Upper lobe of left lung (tissue), 6 donors: ENCODE measurements at regions not wholly inside any gene's neighbourhood (a gene's known extent, or its start where the extent isn't known, plus 50 kb on each side); places are given as distances from the start of the nearest gene placed in this dataset.

ENCODE experiments used
- ATAC-seq, 2 donors: fragments of 200-7000 bp; cut with Tn5 transposase; one replicate each; pipeline ENCODE4 v1.9.1; 2022; ENCODE audit warnings: mild to moderate bottlenecking in 2 of 2, moderate library complexity in 2 of 2; ENCODE audit not compliant: low FRiP score in 2 of 2
- DNase-seq, 2 donors: peaks; one replicate each; pipeline ENCODE4 v3.0.0-alpha.2; 2019 to 2020
- H3K27ac ChIP-seq, 4 donors: fragments of 200-600 bp; sonication (generic); one replicate each; pipeline ENCODE4 v1.5.1; 2016 to 2019
- H3K27me3 ChIP-seq, 4 donors: fragments of 200-600 bp; sonication (generic); one replicate each; pipeline ENCODE4 v1.5.1; 2017 to 2019
- H3K36me3 ChIP-seq, 4 donors: fragments of 200-600 bp; sonication (generic); one replicate each; pipeline ENCODE4 v1.5.1; 2016 to 2019
- H3K4me1 ChIP-seq, 4 donors: fragments of 200-600 bp; sonication (generic); one replicate each; pipeline ENCODE4 v1.5.1; 2018 to 2019
- H3K4me3 ChIP-seq, 4 donors: fragments of 200-600 bp; sonication (generic); one replicate each; pipeline ENCODE4 v1.5.1; 2017 to 2019; ENCODE audit warnings: mild to moderate bottlenecking in 2 of 4, moderate library complexity in 1 of 4
- H3K9me3 ChIP-seq, 4 donors: fragments of 200-600 bp; sonication (generic); one replicate each; pipeline ENCODE4 v1.5.1; 2018 to 2019
- CTCF ChIP-seq, 6 experiments: fragments of 450-650 bp in 4 of 6; fragments of 200-600 bp in 2 of 6; sonication (generic) in 2 of 6; IDR thresholded peaks; one replicate each; pipeline ENCODE4 v1.5.1; 2016 to 2019; ENCODE audit warnings: antibody characterized with exemption in 6 of 6
- EP300 ChIP-seq, 4 donors: sonication (generic); formaldehyde crosslinking; IDR thresholded peaks; one replicate each; pipeline ENCODE4 v1.5.1; 2017; ENCODE audit warnings: antibody characterized with exemption in 4 of 4, control low read depth in 2 of 4
- POLR2A ChIP-seq, 4 donors: fragments of 450-650 bp; IDR thresholded peaks; one replicate each; pipeline ENCODE4 v1.5.1; 2016 to 2017; ENCODE audit warnings: antibody characterized with exemption in 4 of 4, mild to moderate bottlenecking in 2 of 4
- POLR2AphosphoS5 ChIP-seq, 2 donors: sonication (generic); formaldehyde crosslinking; IDR thresholded peaks; one replicate each; pipeline ENCODE4 v1.5.1; 2017; ENCODE audit warnings: antibody characterized with exemption in 2 of 2
- WGBS, 2 donors: methylation state at CpG; one replicate each; pipeline ENCODE4 v1.1.5; 2017 to 2018; 5-methylcytosine and 5-hydroxymethylcytosine counted together
- donor health status: DM: no; HTN: no; CAD: no; lungs with moderate emphysema.
- donor health status: DM: no; HTN: yes; CAD: no; lungs with severe emphysema.

DNA sequence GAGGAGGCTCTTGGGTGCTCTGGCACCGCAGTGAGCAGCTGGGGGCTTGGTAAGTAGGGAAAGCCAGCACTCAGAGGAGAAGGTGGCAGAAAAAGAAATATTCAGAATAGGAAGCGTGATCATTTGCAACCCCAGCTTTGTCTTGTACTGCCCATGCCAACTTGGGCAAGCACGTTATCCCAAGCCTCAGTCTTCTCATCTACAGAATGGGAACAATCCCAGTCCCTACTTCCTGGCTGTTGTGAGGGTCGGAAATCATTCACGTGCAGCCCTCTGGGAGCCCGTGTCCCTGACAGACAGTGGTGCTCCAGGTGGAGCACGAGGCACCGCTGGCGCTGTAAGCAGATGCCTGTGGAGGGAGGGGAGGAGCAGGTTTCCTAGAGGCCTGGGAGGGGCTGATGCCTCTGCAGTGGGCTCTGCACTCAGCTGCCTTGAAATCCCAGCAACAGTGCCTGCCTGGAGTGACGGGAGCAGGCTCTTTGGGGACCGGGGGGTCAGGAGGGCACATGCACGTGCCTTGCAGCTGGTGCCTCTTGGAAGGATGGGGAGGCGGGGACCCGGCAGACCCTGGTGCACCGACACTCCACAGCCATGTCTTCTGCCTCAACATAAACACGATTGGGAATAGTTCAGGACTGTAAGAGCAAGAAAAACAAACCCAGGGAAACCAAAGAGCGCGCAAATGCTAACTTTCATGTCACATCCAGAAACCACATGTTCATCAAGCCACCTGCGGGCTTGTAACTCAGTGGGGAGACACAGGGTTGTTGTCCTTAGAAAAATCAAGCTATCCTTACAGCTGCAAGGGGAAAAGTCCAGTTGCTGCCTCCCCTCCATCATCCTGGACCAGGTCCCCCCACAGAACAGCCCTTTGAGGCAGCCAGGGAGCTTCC is 86.5 kb upstream of the DIO3 start:
- ATAC-seq: no peak
- no peak for DNase-seq
- TF ChIP-seq POLR2A (IDR thresholded peaks at IDR 0.05): no peak
- TF ChIP-seq POLR2AphosphoS5 (IDR thresholded peaks at IDR 0.05): no peak
- no peak for TF ChIP-seq EP300 (IDR thresholded peaks at IDR 0.05)
- no peak for TF ChIP-seq CTCF (IDR thresholded peaks at IDR 0.05)
- Histone ChIP-seq H3K9me3 (no peaks in the 10 kb centered on the region), H3K27me3 (no peaks in the 10 kb centered on the region), H3K4me3 (no peak overlapping the region), H3K27ac (peak overlapping the region in 3 of 4 donors; percentile 47 to 61 (median 60)), H3K4me1 (peaks cover 7 to 25% (median 20%) of the 10 kb centered on the region in 4 donors), H3K36me3 (no peaks in the 10 kb centered on the region)
- WGBS, 2 donors: 55 to 78% methylated on average over 15 to 18 of the region's 19 CpGs

DNA sequence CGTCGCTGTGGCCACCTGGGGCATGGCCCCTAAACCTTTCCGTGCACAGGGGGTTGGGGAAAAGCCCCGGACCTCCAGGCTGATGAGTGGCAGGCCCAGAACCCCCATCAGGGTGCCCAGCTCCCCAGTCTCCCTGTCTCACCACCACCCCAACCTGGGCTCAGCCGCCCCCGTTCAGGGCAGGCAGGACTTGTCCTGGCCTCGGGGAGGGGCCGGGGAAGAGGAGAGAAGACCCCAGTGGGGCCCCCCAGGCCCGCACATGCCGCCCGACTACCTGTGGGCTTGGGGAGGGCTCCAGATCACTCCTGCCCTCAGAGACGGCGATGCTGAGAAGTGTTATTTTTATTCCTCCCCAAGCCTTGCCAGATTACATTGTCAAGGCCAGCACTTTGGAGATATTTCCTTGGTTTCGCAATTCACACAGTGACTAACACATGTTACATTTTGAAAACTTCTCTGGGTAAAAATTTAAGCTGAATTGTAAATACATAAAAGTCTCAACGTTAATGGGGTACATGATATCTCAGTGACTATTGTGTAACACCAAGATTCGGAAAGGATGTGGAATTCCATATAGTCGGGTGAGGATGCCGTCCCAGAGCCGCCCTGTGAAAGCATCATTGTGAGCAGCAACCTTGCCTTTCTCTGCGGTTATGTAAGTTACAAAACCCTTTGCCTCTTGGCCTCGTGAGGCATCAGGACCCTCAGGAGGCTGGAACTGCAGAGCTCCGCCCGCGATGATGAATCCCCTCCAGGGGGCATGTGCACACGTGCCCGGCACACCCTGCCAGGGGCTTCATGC is 85.6 kb upstream of the DIO3 start:
- no peaks in the 10 kb centered on the region for H3K9me3 ChIP-seq
- WGBS, 2 donors: 49 to 67% methylated on average over 11 to 26 of the region's 26 CpGs
- ATAC-seq (peak; percentile 56 to 69), DNase-seq (peak in 1 of 2 donors; percentile 76)
- no peaks in the 10 kb centered on the region for H3K27me3 ChIP-seq
- peak overlapping the region in 3 of 4 donors; percentile 47 to 61 (median 60) for H3K27ac ChIP-seq
- H3K4me3 ChIP-seq: no peak overlapping the region
- no peaks in the 10 kb centered on the region for H3K36me3 ChIP-seq
- H3K4me1 ChIP-seq: peaks cover 9 to 29% (median 20%) of the 10 kb centered on the region in 4 donors
- TF ChIP-seq CTCF (IDR thresholded peaks at IDR 0.05) (no peak), EP300 (IDR thresholded peaks at IDR 0.05) (peak in 1 of 4 donors; percentile 11), POLR2A (IDR thresholded peaks at IDR 0.05) (no peak)

DNA sequence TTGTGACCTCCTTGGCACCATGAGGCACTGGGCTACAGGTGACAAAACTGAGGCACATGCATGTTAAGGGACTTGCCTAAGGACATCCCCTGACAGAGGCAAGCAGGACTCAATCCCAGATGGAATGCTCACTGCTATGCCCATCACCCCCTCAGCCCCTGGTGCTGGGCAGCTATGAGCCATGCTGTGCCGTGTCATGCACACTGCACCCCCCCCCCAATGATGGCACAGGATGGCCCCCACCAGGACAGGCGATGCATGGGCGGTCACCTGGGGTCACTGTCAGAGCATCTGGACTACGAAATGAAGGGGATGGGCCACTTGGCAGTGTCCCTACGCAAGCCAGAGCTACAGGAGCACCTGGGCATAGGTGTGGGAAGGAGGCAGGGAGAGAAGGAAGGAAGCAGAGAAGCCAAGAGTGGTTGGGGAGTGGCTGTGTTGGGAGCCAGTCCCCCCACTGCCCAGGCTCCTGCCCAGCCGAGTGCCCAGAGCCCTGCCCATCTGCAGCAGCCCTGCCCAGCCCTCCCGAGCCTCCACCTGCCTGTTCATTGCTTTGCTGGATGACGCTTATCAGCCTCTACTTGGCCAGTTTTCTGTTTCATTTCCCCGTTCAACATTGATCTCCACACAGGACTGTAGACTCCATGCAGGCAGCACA is 84.9 kb upstream of the DIO3 start:
- Histone ChIP-seq H3K4me1 (peaks cover 11 to 31% (median 20%) of the 10 kb centered on the region in 4 donors), H3K27me3 (no peaks in the 10 kb centered on the region), H3K36me3 (no peaks in the 10 kb centered on the region), H3K4me3 (no peak overlapping the region), H3K9me3 (no peaks in the 10 kb centered on the region), H3K27ac (peak overlapping the region in 1 of 4 donors; percentile 46)
- WGBS, 2 donors: 63 to 74% methylated on average over 8 to 9 of the region's 9 CpGs
- no peak for TF ChIP-seq CTCF (IDR thresholded peaks at IDR 0.05)
- TF ChIP-seq EP300 (IDR thresholded peaks at IDR 0.05): no peak
- TF ChIP-seq POLR2AphosphoS5 (IDR thresholded peaks at IDR 0.05): no peak
- no peak for TF ChIP-seq POLR2A (IDR thresholded peaks at IDR 0.05)
- ATAC-seq: peak; percentile 9 to 24
- DNase-seq: peak; percentile 42 to 63

GRCh38 chr14:101476916-101477553 is 84.3 kb upstream of the DIO3 start:
- no peaks in the 10 kb centered on the region for H3K9me3 ChIP-seq
- H3K27me3 ChIP-seq: no peaks in the 10 kb centered on the region
- H3K36me3 ChIP-seq: no peaks in the 10 kb centered on the region
- WGBS, 2 donors: 55 to 63% methylated on average over 5 to 14 of the region's 14 CpGs
- peak overlapping the region in 1 of 4 donors; percentile 46 for H3K27ac ChIP-seq
- peak; percentile 60 to 83 for DNase-seq
- H3K4me1 ChIP-seq: peaks cover 11 to 31% (median 20%) of the 10 kb centered on the region in 4 donors
- TF ChIP-seq POLR2A (IDR thresholded peaks at IDR 0.05) (no peak), POLR2AphosphoS5 (IDR thresholded peaks at IDR 0.05) (no peak), CTCF (IDR thresholded peaks at IDR 0.05) (no peak), EP300 (IDR thresholded peaks at IDR 0.05) (no peak)
- H3K4me3 ChIP-seq: no peak overlapping the region
- ATAC-seq: peak in 1 of 2 donors; percentile 67
